GM21529 (cell line): ENCODE measurements at regions not wholly inside any gene's neighbourhood (a gene's known extent, or its start where the extent isn't known, plus 50 kb on each side); places are given as distances from the start of the nearest gene placed in this dataset.

Experiments used
- ATAC-seq: cut with Tn5 transposase; IDR thresholded peaks from one replicate; pipeline ENCODE4 v1.9.1; 2021; ENCODE audit not compliant: unreplicated experiment

- no peak for ATAC-seq
Measured at GRCh38 chr6:10248378-10248843, 166.5 kb downstream of the TFAP2A start.

- no peak for ATAC-seq
Measured at GRCh38 chr6:10237298-10238038, 177.4 kb downstream of the TFAP2A start.

- no peak for ATAC-seq
Measured at GRCh38 chr6:10235344-10235743, 179.5 kb downstream of the TFAP2A start.

GRCh38 chr6:10230531-10230930, 184.3 kb downstream of the TFAP2A start:
- no peak for ATAC-seq

DNA sequence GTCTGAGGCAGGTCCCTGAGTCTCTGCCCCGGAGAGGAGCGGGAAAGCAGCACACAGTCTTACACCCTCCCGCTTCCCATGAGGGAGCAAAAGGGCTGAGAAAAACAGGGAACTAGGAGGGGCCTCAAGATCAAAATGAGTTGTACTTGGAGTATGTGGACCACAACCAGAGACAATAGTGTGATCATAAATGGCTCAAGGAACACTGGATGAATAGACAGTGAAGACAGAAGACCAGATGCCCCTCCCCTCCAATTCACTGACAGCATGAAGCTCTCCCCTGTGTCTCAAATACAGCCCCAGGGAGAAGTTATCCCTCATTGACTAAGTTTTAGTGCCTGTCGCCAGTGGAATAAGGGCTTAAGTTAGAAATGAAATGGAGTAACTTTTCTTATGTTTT, 191.0 kb downstream of the TFAP2A start:
- ATAC-seq, result no peak

- no peak for ATAC-seq
Measured at GRCh38 chr6:10221178-10221577, 193.7 kb downstream of the TFAP2A start.

GRCh38 chr6:10219510-10219909, 195.4 kb downstream of the TFAP2A start:
- ATAC-seq, result no peak

- no peak for ATAC-seq
Measured at GRCh38 chr6:10217111-10217510, 197.8 kb downstream of the TFAP2A start.

DNA sequence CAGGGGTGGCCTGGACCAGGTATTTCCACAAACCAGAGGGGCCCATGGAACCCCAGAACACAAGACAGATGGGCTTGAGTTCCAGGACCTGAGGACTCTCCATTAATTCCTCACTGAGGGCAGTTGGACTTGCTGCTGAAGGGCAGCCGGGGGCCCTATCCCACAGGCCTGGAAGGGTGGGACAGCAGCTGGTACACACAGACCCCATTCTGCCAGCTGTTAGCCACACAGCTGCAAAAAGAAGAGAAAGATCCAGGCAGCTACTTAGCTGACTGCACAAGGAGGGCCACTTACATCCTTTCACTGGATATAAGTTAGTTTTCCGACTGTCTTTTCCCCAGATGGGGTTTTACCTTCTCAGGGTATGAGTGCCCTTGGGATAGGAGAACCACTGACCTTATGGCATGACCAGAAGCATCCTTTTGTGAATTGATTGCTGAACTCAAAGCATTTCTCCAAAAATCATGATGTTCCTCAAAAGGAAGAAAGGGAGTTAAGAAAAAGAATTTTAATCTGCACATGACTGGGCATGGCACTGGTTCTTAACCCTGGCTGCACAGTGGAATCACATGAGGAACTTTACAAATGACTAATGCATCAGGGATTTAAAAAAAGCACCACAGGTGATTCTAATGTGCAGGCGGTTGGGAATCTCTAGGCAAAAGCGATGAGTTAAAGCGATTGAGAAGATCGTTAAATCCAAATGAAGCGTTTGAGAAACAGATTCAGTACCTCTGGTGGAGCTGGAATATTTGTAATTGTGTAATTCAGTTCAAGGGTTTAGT, 199.4 kb downstream of the TFAP2A start:
- no peak for ATAC-seq

DNA sequence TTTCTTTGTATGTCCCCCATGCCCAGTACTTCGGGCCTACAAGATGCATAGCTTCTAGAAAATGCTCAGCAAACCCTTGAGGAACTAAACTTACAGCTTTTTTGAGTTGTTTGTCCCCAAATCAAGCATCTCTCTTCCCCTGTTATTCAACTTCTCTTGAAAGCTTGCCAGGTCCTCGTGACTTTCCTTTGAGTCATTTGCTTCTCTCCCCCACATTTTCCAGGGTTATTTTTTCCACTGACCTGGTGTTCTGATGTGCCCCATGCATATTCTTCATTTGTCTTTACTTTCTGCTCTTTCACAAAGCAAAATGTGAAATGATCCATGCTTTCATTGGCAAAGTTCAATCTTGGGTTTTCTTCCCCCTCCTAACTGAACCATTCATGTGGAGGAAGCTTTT, 204.8 kb downstream of the TFAP2A start:
- no peak for ATAC-seq

- ATAC-seq, result no peak
Measured at GRCh38 chr6:10205892-10206291, 209.0 kb downstream of the TFAP2A start.

GRCh38 chr6:10205120-10205519, 209.8 kb downstream of the TFAP2A start:
- no peak for ATAC-seq

GRCh38 chr6:10203651-10204050, 211.2 kb downstream of the TFAP2A start:
- no peak for ATAC-seq

GRCh38 chr6:10202581-10202980, 212.3 kb downstream of the TFAP2A start:
- no peak for ATAC-seq

- ATAC-seq, result no peak
Measured at GRCh38 chr6:10201606-10202510, 213.0 kb downstream of the TFAP2A start.

- ATAC-seq, result no peak
Measured at GRCh38 chr6:10196090-10196489, 218.8 kb downstream of the TFAP2A start.

DNA sequence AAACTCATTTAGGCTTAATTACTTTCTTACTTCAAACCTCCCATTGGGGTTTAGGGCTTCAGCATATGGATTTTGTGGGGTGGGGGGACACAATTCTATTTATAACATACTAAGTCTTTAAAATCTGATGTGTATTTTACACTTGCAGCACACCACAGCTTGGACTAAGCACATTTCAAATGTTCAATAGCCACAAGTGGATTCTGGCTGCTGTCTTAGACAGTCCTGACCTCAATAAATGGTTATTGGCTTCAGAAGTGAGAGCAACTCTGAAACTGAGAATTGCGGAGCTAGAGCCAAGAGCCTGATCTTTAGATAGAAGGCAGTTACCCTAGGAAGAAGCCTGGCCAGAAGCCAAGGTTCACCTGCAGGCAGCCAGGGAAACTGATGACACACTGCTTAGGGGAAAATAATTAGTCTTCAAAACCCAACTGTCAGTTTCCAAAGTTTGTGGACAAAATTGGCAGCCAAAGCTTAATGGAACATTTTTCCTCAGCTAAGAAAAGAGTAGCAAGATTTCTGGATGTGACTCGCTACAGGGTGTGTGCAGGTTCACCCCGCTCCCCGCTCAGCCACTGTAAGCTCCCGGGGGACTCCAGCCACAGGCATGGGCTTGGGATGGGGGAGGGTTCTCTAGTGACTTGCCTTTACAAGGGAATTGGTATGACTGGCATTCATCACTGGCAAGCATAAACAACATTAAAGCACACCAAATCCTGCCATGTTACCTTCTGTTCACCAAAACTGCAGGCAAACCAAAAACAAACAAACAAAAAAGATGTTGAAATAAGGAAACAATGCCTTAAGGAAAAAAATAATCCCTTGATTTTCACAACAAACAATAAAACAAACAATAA, 219.8 kb downstream of the TFAP2A start:
- no peak for ATAC-seq

DNA sequence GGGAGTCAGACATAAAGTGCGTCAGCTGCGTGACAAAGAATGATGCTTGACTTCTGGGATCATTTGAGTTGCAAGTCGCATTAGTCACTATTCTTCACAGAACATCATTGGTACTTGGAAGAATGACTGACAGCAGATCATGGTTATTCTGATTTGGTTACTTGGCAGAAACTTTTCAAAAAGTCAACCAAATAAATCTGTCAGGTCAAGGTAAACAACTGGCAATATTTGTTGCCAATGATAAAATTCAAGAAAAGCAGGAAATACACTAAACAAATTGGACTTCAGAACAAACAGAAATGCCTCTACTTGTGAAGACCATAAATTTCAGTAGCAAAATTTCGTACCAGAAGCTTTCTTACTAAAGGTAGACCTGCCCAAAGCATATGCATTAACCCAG, 221.6 kb downstream of the TFAP2A start:
- ATAC-seq, result no peak

GRCh38 chr6:10190042-10190441, 224.8 kb downstream of the TFAP2A start:
- no peak for ATAC-seq
